Activated CD4-positive, alpha-beta T cell treated with anti-CD3 and anti-CD28 coated beads, Interleukin-2, amount 10 ng/mL, durations not matched to agents 7 days and 5 days (primary cell): ENCODE measurements at regions not wholly inside any gene's neighbourhood (a gene's known extent, or its start where the extent isn't known, plus 50 kb on each side); places are given as distances from the start of the nearest gene placed in this dataset.
"Not testable (repeated sequence)": the region's sequence is repeated elsewhere in the genome, so short reads cannot be mapped to it uniquely, and the experiment has no call there.

Source experiments
- CTCF ChIA-PET: fragments of 350-600 bp; sonication (Branson Sonifier 250); formaldehyde crosslinking; loops from one replicate; lab custom pipeline; 2021; ENCODE audit warnings: antibody characterized with exemption; lab: Charles Lee
- POLR2A ChIA-PET: fragments of 350-600 bp; sonication (Branson Sonifier 250); formaldehyde crosslinking; loops from one replicate; lab custom pipeline; 2021; ENCODE audit warnings: antibody characterized with exemption; lab: Charles Lee
- DNase-seq: peaks from one replicate; pipeline ENCODE4 v3.0.0-alpha.2; 2020
- H3K27ac Mint-ChIP-seq: one replicate; pipeline ENCODE4 v1.8.0; 2021; ENCODE audit warnings: mild to moderate bottlenecking, moderate library complexity, mixed read lengths
- H3K27me3 Mint-ChIP-seq: one replicate; pipeline ENCODE4 v1.8.0; 2021; ENCODE audit warnings: mixed read lengths
- H3K36me3 Mint-ChIP-seq: one replicate; pipeline ENCODE4 v1.8.0; 2021; ENCODE audit warnings: low read depth, mixed read lengths
- H3K4me1 Mint-ChIP-seq: one replicate; pipeline ENCODE4 v1.8.0; 2021; ENCODE audit warnings: mixed read lengths
- H3K4me3 Mint-ChIP-seq: one replicate; pipeline ENCODE4 v1.8.0; 2021; ENCODE audit warnings: mild to moderate bottlenecking, moderate library complexity, mixed read lengths
- H3K9me3 Mint-ChIP-seq: one replicate; pipeline ENCODE4 v1.8.0; 2021; ENCODE audit warnings: mixed read lengths

DNA sequence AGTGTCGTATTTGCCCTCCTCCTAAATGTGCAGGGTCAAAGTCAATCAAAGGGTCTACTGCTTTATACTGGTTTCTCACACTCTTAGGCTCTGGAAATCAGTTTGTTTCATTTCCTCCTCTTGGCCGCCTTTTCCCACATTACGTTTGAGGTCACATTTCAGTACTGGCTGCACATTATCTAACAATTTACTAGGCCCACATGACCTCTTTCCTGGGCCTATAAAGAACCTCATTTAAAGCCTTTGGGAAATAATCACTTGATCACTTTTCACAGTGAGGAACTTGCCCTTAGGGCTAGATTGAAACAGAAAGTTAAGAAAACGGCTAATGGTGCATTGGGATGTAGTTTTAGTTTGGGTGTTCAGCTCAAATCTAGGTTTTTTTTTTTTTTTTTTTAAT, 497.5 kb downstream of the RERGL start:
- ChIA-PET POLR2A (no interaction called here), CTCF (interaction anchor here (0.6 kb wide), 1 partner anchor 467 kb away, joined by 3 read pairs; no protein-coding TSS in a partner anchor)
- no peaks in the 10 kb centered on the region for H3K36me3 Mint-ChIP-seq
- no peaks in the 10 kb centered on the region for H3K27me3 Mint-ChIP-seq
- no peak overlapping the region for H3K4me3 Mint-ChIP-seq
- H3K4me1 Mint-ChIP-seq: no peaks in the 10 kb centered on the region
- no peak overlapping the region for H3K27ac Mint-ChIP-seq
- H3K9me3 Mint-ChIP-seq: peaks cover 6% of the 10 kb centered on the region
- DNase-seq: no peak

DNA sequence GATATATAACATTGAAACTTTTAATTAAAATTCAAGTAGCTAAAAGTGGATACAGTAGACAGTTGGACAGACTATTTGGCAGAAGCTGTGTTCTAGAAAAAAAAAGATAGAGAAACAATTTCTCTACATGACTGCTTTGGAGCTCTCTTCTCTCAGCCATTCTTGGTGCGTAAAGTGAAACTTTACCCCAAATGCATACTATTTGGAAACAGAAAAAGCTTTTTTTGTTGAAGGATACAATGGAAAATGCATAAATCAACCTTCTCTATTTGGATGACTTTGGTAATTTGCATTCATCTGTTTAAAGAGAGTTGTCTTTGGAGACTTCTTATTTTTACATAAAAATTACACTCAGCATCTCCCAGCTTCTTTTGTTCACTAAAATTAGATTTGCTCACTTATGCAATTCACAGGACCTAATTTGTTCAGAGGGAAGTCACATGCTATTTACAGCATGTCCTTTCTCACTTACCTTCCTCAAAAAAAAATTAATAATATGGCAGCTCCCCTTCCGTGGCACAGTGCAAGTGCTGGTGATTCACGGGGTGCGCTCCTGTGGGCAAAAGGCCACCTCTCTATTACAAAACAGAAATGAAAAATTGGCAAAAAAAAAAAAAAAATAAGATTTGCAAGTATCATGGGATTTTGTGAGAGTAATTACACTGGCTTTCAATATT, 498.9 kb downstream of the RERGL start:
- no peaks in the 10 kb centered on the region for H3K27me3 Mint-ChIP-seq
- ChIA-PET CTCF (no interaction called here), POLR2A (no interaction called here)
- H3K4me3 Mint-ChIP-seq: no peak overlapping the region
- DNase-seq: no peak
- no peak overlapping the region for H3K27ac Mint-ChIP-seq
- H3K9me3 Mint-ChIP-seq: peaks cover 6% of the 10 kb centered on the region
- no peaks in the 10 kb centered on the region for H3K36me3 Mint-ChIP-seq
- H3K4me1 Mint-ChIP-seq: no peaks in the 10 kb centered on the region

DNA sequence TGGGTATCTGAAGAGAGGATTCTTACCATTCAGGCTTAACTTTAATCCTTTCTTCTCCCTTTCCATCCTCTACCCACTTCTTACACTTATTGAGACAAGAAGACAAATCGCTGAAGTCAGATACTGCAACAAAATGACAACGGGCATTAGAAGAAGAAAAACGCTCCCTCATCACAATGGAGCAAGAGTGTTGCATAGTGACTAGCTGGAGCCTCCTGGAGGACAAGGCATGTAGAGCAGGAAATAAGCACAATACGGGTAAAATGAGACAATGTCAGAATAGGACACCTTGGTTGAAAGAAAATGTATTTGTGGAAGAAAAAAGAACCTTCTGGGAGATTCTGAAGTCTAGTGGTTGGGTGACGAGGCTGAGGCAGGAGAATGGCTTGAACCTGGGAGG, 501.0 kb downstream of the RERGL start:
- Mint-ChIP-seq H3K4me1 (no peaks in the 10 kb centered on the region), H3K9me3 (peaks cover 6% of the 10 kb centered on the region), H3K4me3 (no peak overlapping the region), H3K27ac (no peak overlapping the region), H3K36me3 (no peaks in the 10 kb centered on the region), H3K27me3 (no peaks in the 10 kb centered on the region)
- DNase-seq: no peak
- CTCF ChIA-PET: no interaction called here
- POLR2A ChIA-PET: no interaction called here

DNA sequence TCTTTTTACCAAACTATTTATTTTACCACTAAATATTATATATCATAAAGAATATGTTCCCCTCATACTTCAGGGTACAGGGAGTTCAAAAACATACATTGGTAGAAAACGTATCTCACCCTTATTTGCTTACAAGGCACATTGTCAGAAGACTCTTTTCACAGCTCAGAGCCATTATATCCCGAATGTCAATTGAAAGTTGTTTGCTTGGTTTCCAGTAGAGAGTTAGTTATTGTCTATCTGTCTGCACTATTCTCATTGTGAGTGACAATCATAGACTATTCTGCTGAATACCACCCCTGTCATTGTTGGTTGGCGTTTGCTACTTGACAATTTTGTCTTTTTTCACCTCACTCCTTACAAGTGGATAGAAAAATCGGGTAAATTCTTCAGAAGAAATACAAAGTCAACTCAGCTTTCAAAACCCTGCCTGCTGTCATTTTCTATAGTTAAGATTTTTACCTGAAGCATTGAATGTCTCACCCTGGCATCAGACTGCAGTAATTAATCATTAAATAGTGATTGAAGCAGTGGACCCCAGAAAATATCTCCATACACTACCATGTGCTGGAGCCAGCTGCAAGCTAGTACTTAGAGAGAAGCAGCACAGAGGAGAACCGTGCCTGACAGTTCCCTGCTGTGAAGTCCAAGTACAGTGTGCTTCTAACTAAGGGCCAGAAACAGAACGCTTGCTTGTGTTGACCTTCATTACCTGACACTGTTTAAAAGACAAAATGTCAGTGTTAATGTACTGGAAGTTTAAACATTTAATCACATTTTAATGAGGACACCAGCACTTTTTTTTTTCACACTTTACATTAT, 510.6 kb downstream of the RERGL start:
- H3K27ac Mint-ChIP-seq: no peak overlapping the region
- no peaks in the 10 kb centered on the region for H3K27me3 Mint-ChIP-seq
- no peaks in the 10 kb centered on the region for H3K4me1 Mint-ChIP-seq
- DNase-seq: no peak
- no peaks in the 10 kb centered on the region for H3K36me3 Mint-ChIP-seq
- ChIA-PET POLR2A (no interaction called here), CTCF (no interaction called here)
- peaks cover 1% of the 10 kb centered on the region for H3K9me3 Mint-ChIP-seq
- no peak overlapping the region for H3K4me3 Mint-ChIP-seq

DNA sequence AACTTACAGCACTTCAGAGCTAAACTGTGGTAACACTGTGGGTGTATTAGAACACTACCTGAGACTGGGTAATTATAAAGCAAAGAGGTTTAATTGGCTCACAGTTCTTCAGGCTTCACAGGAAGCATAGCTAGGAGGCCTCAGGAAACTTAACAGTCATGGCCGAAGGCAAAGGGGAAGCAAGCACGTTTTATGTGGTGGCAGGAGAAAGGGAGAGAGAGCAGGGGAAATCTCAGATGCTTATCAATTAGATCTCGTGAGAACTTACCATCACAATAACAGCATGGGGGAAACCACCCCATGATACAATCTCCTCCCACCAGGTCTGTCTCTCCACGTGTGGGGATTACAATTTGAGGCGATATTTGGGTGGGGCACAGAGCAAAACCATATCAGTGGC, 512.6 kb downstream of the RERGL start:
- H3K27ac Mint-ChIP-seq: no peak overlapping the region
- no peak for DNase-seq
- peaks cover 1% of the 10 kb centered on the region for H3K9me3 Mint-ChIP-seq
- CTCF ChIA-PET: no interaction called here
- H3K27me3 Mint-ChIP-seq: no peaks in the 10 kb centered on the region
- POLR2A ChIA-PET: no interaction called here
- no peaks in the 10 kb centered on the region for H3K4me1 Mint-ChIP-seq
- H3K4me3 Mint-ChIP-seq: no peak overlapping the region
- H3K36me3 Mint-ChIP-seq: no peaks in the 10 kb centered on the region

DNA sequence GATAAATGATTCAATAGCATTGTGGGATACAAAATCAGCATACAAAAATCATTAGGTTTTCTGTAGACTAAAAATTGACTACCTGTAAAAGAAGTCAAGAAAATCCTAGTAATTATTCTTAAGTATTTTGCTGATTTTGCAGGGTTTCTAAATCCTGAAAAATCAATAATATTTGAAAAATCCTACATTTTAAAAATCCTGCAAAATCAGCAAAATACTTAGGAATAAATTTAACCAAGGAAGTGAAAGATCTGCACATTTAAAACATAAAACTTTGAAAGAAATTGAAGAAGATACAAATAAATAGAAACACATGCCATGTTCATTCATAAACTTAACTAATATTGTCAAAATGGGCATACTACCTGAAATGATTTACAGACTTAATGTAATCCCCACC, 517.7 kb downstream of the RERGL start:
- Mint-ChIP-seq H3K4me1 (no peaks in the 10 kb centered on the region), H3K27me3 (no peaks in the 10 kb centered on the region)

DNA sequence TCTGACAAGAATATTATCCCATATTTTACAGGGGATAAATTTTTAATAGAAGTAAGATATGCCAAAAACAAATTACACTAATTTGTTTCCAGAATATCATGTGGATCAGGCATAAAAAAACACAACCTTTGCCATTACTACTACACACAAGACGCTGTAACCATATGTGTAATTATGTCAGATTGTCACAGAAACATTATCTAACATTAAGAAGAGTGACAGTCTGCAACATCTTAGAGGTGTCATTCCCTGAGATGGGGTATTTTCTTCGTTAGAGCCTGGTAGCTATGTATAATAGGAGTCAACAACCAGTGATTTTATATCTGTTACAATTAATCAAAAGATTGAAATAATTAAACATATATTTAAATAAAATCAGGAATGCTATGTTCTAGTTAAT, 518.9 kb downstream of the RERGL start:
- no peak for DNase-seq
- no peaks in the 10 kb centered on the region for H3K36me3 Mint-ChIP-seq
- no peak overlapping the region for H3K27ac Mint-ChIP-seq
- H3K4me1 Mint-ChIP-seq: no peaks in the 10 kb centered on the region
- H3K9me3 Mint-ChIP-seq: no peaks in the 10 kb centered on the region
- POLR2A ChIA-PET: no interaction called here
- no peak overlapping the region for H3K4me3 Mint-ChIP-seq
- H3K27me3 Mint-ChIP-seq: no peaks in the 10 kb centered on the region
- CTCF ChIA-PET: no interaction called here

More for the DNA sequence above, 517.7 kb downstream of the RERGL start:
- Mint-ChIP-seq H3K9me3 (peaks cover 1% of the 10 kb centered on the region), H3K36me3 (no peaks in the 10 kb centered on the region), H3K4me3 (no peak overlapping the region), H3K27ac (no peak overlapping the region)
- ChIA-PET POLR2A (no interaction called here), CTCF (no interaction called here)
- no peak for DNase-seq

DNA sequence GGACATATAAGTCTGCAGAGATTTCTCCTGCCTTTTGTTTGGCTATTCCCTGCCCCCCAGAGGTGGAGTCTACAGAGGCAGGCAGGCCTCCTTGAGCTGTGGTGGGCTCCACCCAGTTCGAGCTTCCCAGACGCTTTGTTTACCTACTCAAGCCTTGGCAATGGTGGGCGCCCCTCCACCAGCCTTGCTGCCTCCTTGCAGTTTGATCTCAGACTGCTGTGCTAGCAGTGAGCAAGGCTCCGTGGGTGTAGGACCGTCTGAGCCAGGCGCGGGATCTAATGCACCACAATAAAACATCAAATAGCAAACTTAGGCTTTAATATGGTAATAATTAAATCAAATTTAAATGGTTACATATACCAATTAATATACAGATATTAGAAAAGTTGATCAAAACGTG, 525.4 kb downstream of the RERGL start:
- POLR2A ChIA-PET, H3K27me3 Mint-ChIP-seq, DNase-seq, H3K36me3 Mint-ChIP-seq, CTCF ChIA-PET, H3K27ac Mint-ChIP-seq, H3K4me1 Mint-ChIP-seq, H3K4me3 Mint-ChIP-seq: not testable (repeated sequence)
- peaks cover 10% of the 10 kb centered on the region for H3K9me3 Mint-ChIP-seq

DNA sequence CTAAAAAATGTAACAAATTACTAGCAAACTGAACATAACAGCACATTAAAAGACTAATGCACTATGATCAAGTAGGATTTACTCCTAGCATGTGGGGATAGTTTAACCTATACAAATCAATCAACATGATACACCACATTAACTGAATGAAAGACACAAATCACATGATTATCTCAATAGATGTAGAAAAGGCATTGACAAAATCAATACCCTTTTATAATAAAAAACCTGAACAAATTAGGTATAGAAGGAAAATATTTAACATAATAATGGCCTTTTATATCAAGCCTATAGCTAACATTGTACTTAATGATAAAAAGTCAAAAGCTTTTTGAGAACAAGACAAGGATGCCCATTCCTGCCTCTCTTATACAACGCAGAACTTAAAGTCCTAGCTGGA, 540.0 kb downstream of the RERGL start:
- CTCF ChIA-PET: no interaction called here
- no peaks in the 10 kb centered on the region for H3K36me3 Mint-ChIP-seq
- H3K4me1 Mint-ChIP-seq: no peaks in the 10 kb centered on the region
- POLR2A ChIA-PET: no interaction called here
- H3K4me3 Mint-ChIP-seq: no peak overlapping the region
- peaks cover 7% of the 10 kb centered on the region for H3K9me3 Mint-ChIP-seq
- DNase-seq: no peak
- no peak overlapping the region for H3K27ac Mint-ChIP-seq
- H3K27me3 Mint-ChIP-seq: no peaks in the 10 kb centered on the region

DNA sequence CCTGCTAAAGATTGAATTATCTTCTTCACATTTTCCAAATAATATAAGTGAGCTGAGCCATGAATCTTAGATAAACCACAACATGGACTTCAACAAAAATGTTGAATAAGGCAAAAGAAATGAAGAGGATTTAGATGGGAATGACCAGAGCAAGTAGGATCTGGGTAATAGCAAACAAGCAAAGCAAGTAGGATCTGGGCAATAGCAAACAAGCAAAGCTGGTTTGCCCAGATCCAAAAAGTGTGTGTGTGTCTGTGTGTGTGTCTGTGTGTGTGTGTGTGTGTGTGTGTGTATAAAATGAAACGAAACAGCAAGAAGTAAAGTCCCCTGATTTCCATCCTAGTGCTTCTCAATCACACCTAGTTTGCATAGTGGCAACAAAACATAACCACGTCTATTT, 549.1 kb downstream of the RERGL start:
- DNase-seq: no peak
- ChIA-PET CTCF (no interaction called here), POLR2A (no interaction called here)
- peaks cover 22% of the 10 kb centered on the region for H3K9me3 Mint-ChIP-seq
- H3K4me1 Mint-ChIP-seq: no peaks in the 10 kb centered on the region
- H3K36me3 Mint-ChIP-seq: no peaks in the 10 kb centered on the region
- H3K27me3 Mint-ChIP-seq: no peaks in the 10 kb centered on the region
- H3K4me3 Mint-ChIP-seq: no peak overlapping the region
- no peak overlapping the region for H3K27ac Mint-ChIP-seq

DNA sequence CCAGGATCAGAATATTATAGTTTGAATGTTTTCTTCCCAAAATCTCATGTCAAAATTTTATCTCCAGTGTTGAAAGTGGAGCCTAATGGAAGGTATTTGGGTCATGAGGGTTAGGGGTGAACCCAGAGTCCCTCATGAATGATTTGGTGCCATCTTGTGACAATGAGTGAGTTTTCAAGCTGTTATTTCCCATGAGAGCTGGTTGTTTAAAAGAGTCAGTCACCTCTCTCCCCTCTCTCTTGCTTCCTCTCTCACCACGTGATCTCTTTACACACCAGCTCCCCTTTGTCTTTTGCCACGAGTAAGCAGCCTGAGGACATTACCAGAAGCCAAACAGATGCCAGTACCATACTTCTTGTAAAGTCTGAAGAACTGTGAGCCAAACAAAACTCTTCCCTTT, 561.6 kb downstream of the RERGL start:
- ChIA-PET POLR2A (no interaction called here), CTCF (no interaction called here)
- H3K9me3 Mint-ChIP-seq: peaks cover 18% of the 10 kb centered on the region
- H3K27me3 Mint-ChIP-seq: no peaks in the 10 kb centered on the region
- no peaks in the 10 kb centered on the region for H3K4me1 Mint-ChIP-seq
- no peak for DNase-seq
- H3K27ac Mint-ChIP-seq: no peak overlapping the region
- no peak overlapping the region for H3K4me3 Mint-ChIP-seq
- no peaks in the 10 kb centered on the region for H3K36me3 Mint-ChIP-seq

DNA sequence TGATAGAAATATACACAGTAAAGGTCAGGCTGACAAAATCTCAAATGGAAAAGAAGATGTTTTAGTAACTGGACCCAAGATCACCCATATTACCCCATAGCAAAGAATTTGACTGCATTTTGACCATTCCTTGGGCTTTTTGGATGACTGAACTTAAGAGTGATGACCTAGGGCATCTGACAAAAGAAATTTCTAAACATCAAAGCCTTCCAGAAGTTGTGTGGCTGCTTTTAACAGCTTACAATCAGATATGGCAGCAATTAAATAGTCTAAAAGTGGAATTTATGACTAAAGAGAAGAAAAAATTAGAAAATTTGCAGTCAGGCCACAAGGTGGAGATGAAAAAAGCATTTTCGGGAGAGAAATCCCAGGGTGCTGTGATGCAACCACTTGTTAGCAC, 563.0 kb downstream of the RERGL start:
- ChIA-PET CTCF (no interaction called here), POLR2A (no interaction called here)
- DNase-seq: no peak
- H3K27ac Mint-ChIP-seq: no peak overlapping the region
- peaks cover 14% of the 10 kb centered on the region for H3K9me3 Mint-ChIP-seq
- H3K36me3 Mint-ChIP-seq: no peaks in the 10 kb centered on the region
- H3K27me3 Mint-ChIP-seq: no peaks in the 10 kb centered on the region
- H3K4me3 Mint-ChIP-seq: no peak overlapping the region
- no peaks in the 10 kb centered on the region for H3K4me1 Mint-ChIP-seq

DNA sequence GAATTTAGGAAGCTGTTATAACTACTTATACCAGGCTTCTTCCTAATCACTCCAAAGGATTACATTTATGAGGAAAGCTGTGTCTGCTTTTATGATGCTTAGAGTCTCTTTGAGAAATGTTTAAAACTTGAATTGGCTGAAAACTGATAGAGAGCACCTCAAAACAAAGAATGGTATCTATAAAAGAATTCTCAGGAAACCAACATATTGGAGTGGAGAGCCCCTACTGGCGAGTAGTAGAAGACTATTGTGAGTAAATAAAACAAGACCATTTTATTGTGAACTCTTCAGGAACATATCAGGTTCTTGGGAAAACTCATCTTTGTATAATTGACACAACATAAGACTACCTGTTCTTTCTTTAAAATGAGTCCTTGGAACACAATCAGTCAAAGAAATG, 578.6 kb downstream of the RERGL start:
- no peak for DNase-seq
- no peak overlapping the region for H3K27ac Mint-ChIP-seq
- no peak overlapping the region for H3K4me3 Mint-ChIP-seq
- ChIA-PET POLR2A (no interaction called here), CTCF (no interaction called here)
- H3K9me3 Mint-ChIP-seq: peaks cover 9% of the 10 kb centered on the region
- H3K36me3 Mint-ChIP-seq: no peaks in the 10 kb centered on the region
- H3K27me3 Mint-ChIP-seq: no peaks in the 10 kb centered on the region
- no peaks in the 10 kb centered on the region for H3K4me1 Mint-ChIP-seq

DNA sequence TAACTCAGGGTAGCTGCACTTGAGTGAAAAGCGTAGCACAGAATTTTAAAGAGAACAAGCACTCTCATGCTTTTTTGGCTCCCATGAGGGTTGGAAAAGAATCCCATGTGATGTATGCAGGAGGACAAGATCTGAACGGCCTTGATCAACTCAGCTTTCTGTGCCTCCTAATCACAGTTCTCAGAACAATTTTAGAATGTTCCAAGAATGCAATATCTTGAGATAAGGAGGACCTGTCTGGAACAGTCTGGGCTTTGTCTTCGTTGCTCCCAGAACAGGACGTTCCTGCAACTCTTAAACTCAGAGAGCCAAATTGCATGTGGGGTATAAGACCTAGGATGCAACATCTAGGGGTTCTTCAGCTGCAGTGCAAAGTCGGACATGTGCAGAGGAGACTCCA, 582.7 kb downstream of the RERGL start:
- ChIA-PET CTCF (no interaction called here), POLR2A (no interaction called here)
- Mint-ChIP-seq H3K4me3 (no peak overlapping the region), H3K36me3 (no peaks in the 10 kb centered on the region), H3K4me1 (no peaks in the 10 kb centered on the region), H3K27me3 (no peaks in the 10 kb centered on the region), H3K9me3 (peaks cover 10% of the 10 kb centered on the region), H3K27ac (no peak overlapping the region)
- DNase-seq: no peak
